B cell (primary cell): ENCODE measurements at regions not wholly inside any gene's neighbourhood (a gene's known extent, or its start where the extent isn't known, plus 50 kb on each side); places are given as distances from the start of the nearest gene placed in this dataset.

Experiments
- ATAC-seq: fragments of 200-7000 bp; cut with Tn5 transposase; one replicate; pipeline ENCODE4 v1.10.0; 2021; ENCODE audit warnings: low read depth, mild to moderate bottlenecking, moderate number of reproducible peaks, moderate library complexity
- CTCF ChIA-PET: fragments of 350-600 bp; sonication (Branson Sonifier 250); formaldehyde crosslinking; loops from one replicate; lab custom pipeline; 2021; ENCODE audit warnings: antibody characterized with exemption, inconsistent platforms; lab: Charles Lee
- POLR2A ChIA-PET: fragments of 350-600 bp; sonication (Branson Sonifier 250); formaldehyde crosslinking; loops from one replicate; lab custom pipeline; 2021; ENCODE audit warnings: antibody characterized with exemption; lab: Charles Lee
- DNase-seq: peaks from one replicate; pipeline ENCODE4 v3.0.0; 2013
- H2AFZ ChIP-seq: 2 replicates; pipeline ENCODE4 v1.6.1; 2012; ENCODE audit warnings: mild to moderate bottlenecking, low read depth, low read length; ENCODE audit not compliant: insufficient read depth, poor library complexity, severe bottlenecking
- H3K27ac ChIP-seq, 2 donors: 1 replicate in 1 of 2; 2 replicates in 1 of 2; pipeline ENCODE4 v1.5.1; 2012 to 2013; ENCODE audit warnings: low read length in 2 of 2, mild to moderate bottlenecking in 2 of 2, moderate library complexity in 1 of 2
- H3K27me3 ChIP-seq, 4 experiments: fragments of 200-600 bp in 1 of 4; sonication (generic) in 1 of 4; replicated peaks in 1 of 4; 1 replicate in 2 of 4; 2 replicates in 2 of 4; pipeline versions ENCODE4 v1.6.1 to v1.7.0; 2013 to 2016; ENCODE audit warnings: low read length in 3 of 4, mild to moderate bottlenecking in 2 of 4, mixed read lengths in 1 of 4, moderate library complexity in 1 of 4; ENCODE audit not compliant: insufficient read depth in 4 of 4, control insufficient read depth in 3 of 4; ENCODE audit errors: control extremely low read depth in 1 of 4
- H3K36me3 ChIP-seq, 2 experiments: replicated peaks in 1 of 2; 1 replicate in 1 of 2; 2 replicates in 1 of 2; pipeline versions ENCODE4 v1.6.1 to v1.7.1; 2013; ENCODE audit warnings: low read length in 1 of 2; ENCODE audit not compliant: insufficient read depth in 2 of 2, control insufficient read depth in 1 of 2; ENCODE audit errors: control extremely low read depth in 1 of 2, extremely low read depth in 1 of 2
- H3K4me1 ChIP-seq, 2 donors: fragments of 200-600 bp in 1 of 2; sonication (generic) in 1 of 2; 1 replicate in 1 of 2; 2 replicates in 1 of 2; pipeline versions ENCODE4 v1.5.1 to v1.6.1; 2013 to 2017; ENCODE audit warnings: low read length in 2 of 2; ENCODE audit not compliant: control insufficient read depth in 2 of 2, insufficient read depth in 2 of 2
- H3K4me2 ChIP-seq: replicated peaks from 2 replicates; pipeline ENCODE3; 2012; ENCODE audit warnings: mild to moderate bottlenecking, low read depth, low read length; ENCODE audit not compliant: poor library complexity, severe bottlenecking
- H3K4me3 ChIP-seq, 5 experiments: fragments of 200-600 bp in 1 of 5; sonication (generic) in 1 of 5; 1 replicate in 3 of 5; 2 replicates in 2 of 5; pipeline versions ENCODE4 v1.5.1 to v1.7.0; 2011 to 2016; ENCODE audit warnings: low read length in 4 of 5, mild to moderate bottlenecking in 4 of 5, low read depth in 2 of 5, control low read depth in 1 of 5, moderate library complexity in 1 of 5; ENCODE audit not compliant: insufficient read depth in 1 of 5; ENCODE audit errors: control extremely low read depth in 1 of 5, extremely low read depth in 1 of 5
- H3K79me2 ChIP-seq: fragments of 200-600 bp; sonication (generic); one replicate; pipeline ENCODE4 v1.6.0; 2016; ENCODE audit warnings: low read length; ENCODE audit not compliant: control insufficient read depth, insufficient read depth
- H3K9ac ChIP-seq: fragments of 200-600 bp; sonication (generic); 2 replicates; pipeline ENCODE4 v1.6.1; 2017; ENCODE audit warnings: mild to moderate bottlenecking, low read length, moderate library complexity
- H3K9me3 ChIP-seq, 3 donors: one replicate each; pipeline versions ENCODE4 v1.6.1 to v1.7.1; 2013; ENCODE audit warnings: low read length in 2 of 3; ENCODE audit not compliant: control insufficient read depth in 2 of 3, insufficient read depth in 1 of 3; ENCODE audit errors: control extremely low read depth in 1 of 3
- H4K20me1 ChIP-seq: 2 replicates; pipeline ENCODE4 v1.6.0; 2012; ENCODE audit warnings: mild to moderate bottlenecking, low read length; ENCODE audit not compliant: insufficient read depth, control insufficient read depth, poor library complexity, severe bottlenecking
- H3K27ac Mint-ChIP-seq: one replicate; pipeline ENCODE4 v1.8.0; 2021; ENCODE audit warnings: mixed read lengths
- H3K27me3 Mint-ChIP-seq: one replicate; pipeline ENCODE4 v1.8.0; 2021; ENCODE audit warnings: mixed read lengths
- H3K4me1 Mint-ChIP-seq: one replicate; pipeline ENCODE4 v1.8.0; 2021; ENCODE audit warnings: mixed read lengths
- H3K4me3 Mint-ChIP-seq: one replicate; pipeline ENCODE4 v1.8.0; 2021; ENCODE audit warnings: mixed read lengths
- H3K9me3 Mint-ChIP-seq: one replicate; pipeline ENCODE4 v1.8.0; 2022; ENCODE audit warnings: mixed read lengths; ENCODE audit not compliant: insufficient read depth
- CTCF ChIP-seq: fragments of 200-600 bp; IDR thresholded peaks from one replicate; pipeline ENCODE4 v1.8.0; 2022; ENCODE audit warnings: antibody characterized with exemption, mild to moderate bottlenecking
- EZH2 ChIP-seq: IDR thresholded peaks from 2 replicates; pipeline ENCODE4 v1.6.1; 2012; ENCODE audit warnings: borderline replicate concordance, low read depth, mild to moderate bottlenecking, moderate library complexity, low read length; ENCODE audit not compliant: insufficient read depth, poor library complexity, severe bottlenecking
- WGBS: methylation state at CpG from one replicate; pipeline ENCODE4 v1.1.5; 2013; ENCODE audit warnings: missing lambda C conversion rate; ENCODE audit not compliant: insufficient coverage; 5-methylcytosine and 5-hydroxymethylcytosine counted together
- intact Hi-C: fragments of 100-400 bp; cut with micrococcal nuclease; formaldehyde crosslinking; loops from one replicate; pipeline ENCODE4 v1.10.0; 2022

- no peak for TF ChIP-seq CTCF
- TF ChIP-seq EZH2: no peak
- no peaks in the 10 kb centered on the region for H4K20me1 ChIP-seq
- ChIA-PET CTCF (no interaction called here), POLR2A (no interaction called here)
- H3K4me2 ChIP-seq: peak overlapping the region; percentile 25
- Mint-ChIP-seq H3K27ac (no peak overlapping the region), H3K4me3 (no peak overlapping the region), H3K4me1 (peaks cover 8% of the 10 kb centered on the region), H3K9me3 (no peaks in the 10 kb centered on the region), H3K27me3 (no peaks in the 10 kb centered on the region)
- WGBS: no CpG with 5 or more reads among the region's 2 CpGs
- intact Hi-C loops: no loop called here
- H3K27ac ChIP-seq: no peak overlapping the region
- DNase-seq (no peak), ATAC-seq (no peak)
- H3K4me3 ChIP-seq: no peak overlapping the region
- H3K79me2 ChIP-seq: no peaks in the 10 kb centered on the region
- no peaks in the 10 kb centered on the region for H3K36me3 ChIP-seq
- H3K4me1 ChIP-seq: peaks cover 8 to 10% of the 10 kb centered on the region in 2 donors
- H3K9ac ChIP-seq: no peak overlapping the region
- no peak overlapping the region for H2AFZ ChIP-seq
- no peaks in the 10 kb centered on the region for H3K9me3 ChIP-seq
- H3K27me3 ChIP-seq: no peaks in the 10 kb centered on the region
Observed at GRCh38 chr6:15183979-15184378, 61.9 kb upstream of the JARID2 start.

GRCh38 chr6:15184441-15184861, 61.4 kb upstream of the JARID2 start:
- no peak overlapping the region for H2AFZ ChIP-seq
- H3K4me1 Mint-ChIP-seq: peaks cover 8% of the 10 kb centered on the region

More at GRCh38 chr6:15184441-15184861, 61.4 kb upstream of the JARID2 start:
- no peak overlapping the region for H3K27ac ChIP-seq
- intact Hi-C loops: no loop called here
- ATAC-seq (peak; percentile 54), DNase-seq (peak; percentile 27)
- Mint-ChIP-seq H3K27ac (peak overlapping the region; percentile 39), H3K27me3 (no peaks in the 10 kb centered on the region), H3K4me3 (no peak overlapping the region), H3K9me3 (no peaks in the 10 kb centered on the region)
- no peak overlapping the region for H3K4me3 ChIP-seq
- WGBS: 67% methylated on average over 1 of the region's 2 CpGs
- no peaks in the 10 kb centered on the region for H3K36me3 ChIP-seq
- H3K27me3 ChIP-seq: no peaks in the 10 kb centered on the region
- no peaks in the 10 kb centered on the region for H4K20me1 ChIP-seq
- no peaks in the 10 kb centered on the region for H3K9me3 ChIP-seq
- H3K4me2 ChIP-seq: peak overlapping the region; percentile 25
- H3K9ac ChIP-seq: no peak overlapping the region
- ChIA-PET POLR2A (no interaction called here), CTCF (interaction anchor here (0.5 kb wide), 1 partner anchor 792 kb away, joined by 3 read pairs; no protein-coding TSS in a partner anchor)
- peaks cover 8 to 10% of the 10 kb centered on the region in 2 donors for H3K4me1 ChIP-seq
- TF ChIP-seq CTCF (no peak), EZH2 (no peak)
- H3K79me2 ChIP-seq: no peaks in the 10 kb centered on the region
